Stimulated activated naive CD8-positive, alpha-beta T cell treated with anti-CD3 and anti-CD28 coated beads, Interleukin-15, Interleukin-2, amounts not matched to agents 100 U/mL and 50 U/mL, for 24 hours (primary cell): ENCODE measurements at regions not wholly inside any gene's neighbourhood (a gene's known extent, or its start where the extent isn't known, plus 50 kb on each side); places are given as distances from the start of the nearest gene placed in this dataset.

ENCODE experiments used
- ATAC-seq: fragments of 150-1000 bp; cut with Tn5 transposase; one replicate; pipeline ENCODE4 v1.10.0; 2021
- DNase-seq: peaks from one replicate; pipeline ENCODE4 v3.0.0; 2021

- no peak for ATAC-seq
- DNase-seq = no peak
Observed at GRCh38 chr1:60431593-60431992, 358.0 kb upstream of the C1orf87 start.

- DNase-seq (no peak), ATAC-seq (no peak)
Observed at GRCh38 chr1:60430375-60430774, 356.8 kb upstream of the C1orf87 start.

- no peak for ATAC-seq
- DNase-seq = no peak
Observed at GRCh38 chr1:60428127-60428526, 354.6 kb upstream of the C1orf87 start.

- DNase-seq = no peak
- no peak for ATAC-seq
Observed at GRCh38 chr1:60427701-60428100, 354.1 kb upstream of the C1orf87 start.

- ATAC-seq (no peak), DNase-seq (no peak)
Observed at GRCh38 chr1:60427194-60427593, 353.6 kb upstream of the C1orf87 start.

GRCh38 chr1:60425528-60425927, 352.0 kb upstream of the C1orf87 start:
- no peak for ATAC-seq
- DNase-seq = no peak

GRCh38 chr1:60423146-60423780, 349.7 kb upstream of the C1orf87 start:
- DNase-seq (no peak), ATAC-seq (no peak)

GRCh38 chr1:60421965-60422364, 348.4 kb upstream of the C1orf87 start:
- ATAC-seq = no peak
- no peak for DNase-seq

- ATAC-seq (no peak), DNase-seq (no peak)
Observed at GRCh38 chr1:60419023-60419422, 345.5 kb upstream of the C1orf87 start.

- DNase-seq (no peak), ATAC-seq (no peak)
Observed at GRCh38 chr1:60415696-60416095, 342.1 kb upstream of the C1orf87 start.

GRCh38 chr1:60413091-60413490, 339.5 kb upstream of the C1orf87 start:
- DNase-seq = no peak
- ATAC-seq = no peak

- no peak for DNase-seq
- ATAC-seq = no peak
Observed at GRCh38 chr1:60411591-60411990, 338.0 kb upstream of the C1orf87 start.

- DNase-seq = no peak
- no peak for ATAC-seq
Observed at GRCh38 chr1:60402816-60403215, 329.2 kb upstream of the C1orf87 start.

- DNase-seq (no peak), ATAC-seq (no peak)
Observed at GRCh38 chr1:60402216-60402615, 328.6 kb upstream of the C1orf87 start.

GRCh38 chr1:60394436-60394835, 320.9 kb upstream of the C1orf87 start:
- ATAC-seq (no peak), DNase-seq (no peak)

- no peak for DNase-seq
Observed at GRCh38 chr1:60390593-60391282, 317.2 kb upstream of the C1orf87 start.

GRCh38 chr1:60388092-60388987, 314.8 kb upstream of the C1orf87 start:
- no peak for ATAC-seq
- no peak for DNase-seq

More at GRCh38 chr1:60390593-60391282, 317.2 kb upstream of the C1orf87 start:
- no peak for ATAC-seq

GRCh38 chr1:60387175-60387574, 313.6 kb upstream of the C1orf87 start:
- ATAC-seq = no peak
- DNase-seq = no peak

- ATAC-seq = no peak
- DNase-seq = no peak
Observed at GRCh38 chr1:60386249-60386648, 312.7 kb upstream of the C1orf87 start.

- no peak for DNase-seq
- ATAC-seq = no peak
Observed at GRCh38 chr1:60376196-60376595, 302.6 kb upstream of the C1orf87 start.

GRCh38 chr1:60374537-60374936, 301.0 kb upstream of the C1orf87 start:
- no peak for DNase-seq
- no peak for ATAC-seq

- no peak for ATAC-seq
- no peak for DNase-seq
Observed at GRCh38 chr1:60367532-60367931, 294.0 kb upstream of the C1orf87 start.

GRCh38 chr1:60359431-60359830, 285.9 kb upstream of the C1orf87 start:
- ATAC-seq = no peak
- no peak for DNase-seq
